Caco-2 (cell line): ENCODE measurements at regions not wholly inside any gene's neighbourhood (a gene's known extent, or its start where the extent isn't known, plus 50 kb on each side); places are given as distances from the start of the nearest gene placed in this dataset.

Experiments
- BruUV-seq: library from RNA; stranded (reverse); fragments of 400-500 nt; replicated peaks from 2 replicates; lab custom pipeline; 2021; lab: Mats Ljungman, UMichigan
- CTCF ChIA-PET: fragments of 300-600 bp; sonication (Branson Sonifier 250); formaldehyde crosslinking; loops from one replicate; lab custom pipeline; 2022; ENCODE audit warnings: antibody characterized with exemption; lab: Charles Lee
- POLR2A ChIA-PET: fragments of 300-600 bp; sonication (Branson Sonifier 250); formaldehyde crosslinking; loops from one replicate; lab custom pipeline; 2022; ENCODE audit warnings: antibody characterized with exemption; lab: Charles Lee
- DNase-seq, 2 experiments: peaks; one replicate each; pipeline versions ENCODE4 v3.0.0 to v3.0.0-alpha.2; 2020 to 2022
- H3K27me3 ChIP-seq: replicated peaks from 2 replicates; pipeline ENCODE4 v1.6.0; 2011; ENCODE audit warnings: low read length; ENCODE audit not compliant: control insufficient read depth, insufficient read depth
- H3K36me3 ChIP-seq: 2 replicates; pipeline ENCODE4 v1.5.1; 2011; ENCODE audit warnings: low read length; ENCODE audit not compliant: control insufficient read depth, insufficient read depth
- H3K4me1 ChIP-seq: fragments of 250-450 bp; sonication (Bioruptor Pico); 2 replicates; pipeline ENCODE4 v1.5.1; 2020; ENCODE audit warnings: mild to moderate bottlenecking
- H3K4me3 ChIP-seq: 2 replicates; pipeline ENCODE4 v1.5.1; 2011; ENCODE audit warnings: low read depth, mild to moderate bottlenecking, control low read depth, low read length
- H3K9me3 ChIP-seq: fragments of 250-450 bp; sonication (Bioruptor Pico); 2 replicates; pipeline ENCODE4 v1.5.1; 2020; ENCODE audit warnings: mild to moderate bottlenecking, moderate library complexity
- H3K27ac Mint-ChIP-seq: one replicate; pipeline ENCODE4 v1.8.0; 2022; ENCODE audit warnings: mixed read lengths; ENCODE audit not compliant: unreplicated experiment
- H3K27me3 Mint-ChIP-seq: one replicate; pipeline ENCODE4 v1.8.0; 2022; ENCODE audit warnings: mixed read lengths; ENCODE audit not compliant: insufficient read depth, unreplicated experiment
- H3K36me3 Mint-ChIP-seq: one replicate; pipeline ENCODE4 v1.8.0; 2022; ENCODE audit warnings: mild to moderate bottlenecking, mixed read lengths; ENCODE audit not compliant: insufficient read depth, unreplicated experiment
- H3K4me1 Mint-ChIP-seq: one replicate; pipeline ENCODE4 v1.8.0; 2022; ENCODE audit warnings: low read depth, mixed read lengths; ENCODE audit not compliant: unreplicated experiment
- H3K4me3 Mint-ChIP-seq: one replicate; pipeline ENCODE4 v1.8.0; 2022; ENCODE audit warnings: mild to moderate bottlenecking, moderate library complexity, mixed read lengths; ENCODE audit not compliant: unreplicated experiment
- H3K9me3 Mint-ChIP-seq: one replicate; pipeline ENCODE4 v1.8.0; 2022; ENCODE audit warnings: mixed read lengths; ENCODE audit not compliant: unreplicated experiment
- intact Hi-C: fragments of 100-400 bp; cut with micrococcal nuclease; formaldehyde crosslinking; loops from one replicate; pipeline ENCODE4 v1.10.0; 2022; ENCODE audit not compliant: unreplicated experiment
- TF ChIP-seq, protein P1 (sequence below), 2 experiments: fragments of 200-600 bp in 1 of 2; IDR thresholded peaks; 1 replicate in 1 of 2; 2 replicates in 1 of 2; pipeline versions ENCODE4 v1.5.1 to v1.8.0; 2011 to 2022; ENCODE audit warnings: antibody characterized with exemption in 1 of 2, control low read depth in 1 of 2, inconsistent platforms in 1 of 2, low read depth in 1 of 2, low read length in 1 of 2, mild to moderate bottlenecking in 1 of 2, moderate library complexity in 1 of 2; ENCODE audit not compliant: insufficient read depth in 1 of 2, severe bottlenecking in 1 of 2, unreplicated experiment in 1 of 2

DNA sequence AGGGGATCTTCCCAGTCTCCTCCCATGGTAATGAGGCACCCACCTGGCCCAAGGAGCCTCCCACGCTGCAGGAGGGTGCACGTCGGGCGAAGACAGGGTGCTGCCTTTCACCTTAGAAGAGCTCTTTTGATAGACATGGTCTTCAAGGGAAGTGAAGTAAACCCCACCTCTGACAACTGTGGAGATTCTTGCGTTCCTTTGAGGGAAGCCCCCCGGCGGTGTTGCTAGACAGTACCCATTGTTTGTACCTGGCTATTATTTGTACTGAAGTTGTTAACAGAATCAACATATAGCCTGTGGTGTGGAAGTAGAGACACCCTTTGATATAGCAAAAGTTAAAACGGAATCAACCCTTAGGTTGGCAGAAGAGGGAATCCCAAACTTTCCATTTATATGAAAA, 648.0 kb downstream of the GALR1 start:
- no peaks in the 10 kb centered on the region for H3K4me1 ChIP-seq
- no peaks in the 10 kb centered on the region for H3K4me1 Mint-ChIP-seq
- no peaks in the 10 kb centered on the region for H3K9me3 Mint-ChIP-seq
- H3K27me3 Mint-ChIP-seq: no peaks in the 10 kb centered on the region
- no peaks in the 10 kb centered on the region for H3K9me3 ChIP-seq
- no peaks in the 10 kb centered on the region for H3K27me3 ChIP-seq
- no peak overlapping the region for H3K4me3 Mint-ChIP-seq
- no peaks in the 10 kb centered on the region for H3K36me3 Mint-ChIP-seq
- ChIA-PET POLR2A (no interaction called here), CTCF (no interaction called here)
- no TSS peak for BruUV-seq
- no peak overlapping the region for H3K4me3 ChIP-seq
- no peaks in the 10 kb centered on the region for H3K36me3 ChIP-seq
- no peak overlapping the region for H3K27ac Mint-ChIP-seq
- TF ChIP-seq, protein P1, sequence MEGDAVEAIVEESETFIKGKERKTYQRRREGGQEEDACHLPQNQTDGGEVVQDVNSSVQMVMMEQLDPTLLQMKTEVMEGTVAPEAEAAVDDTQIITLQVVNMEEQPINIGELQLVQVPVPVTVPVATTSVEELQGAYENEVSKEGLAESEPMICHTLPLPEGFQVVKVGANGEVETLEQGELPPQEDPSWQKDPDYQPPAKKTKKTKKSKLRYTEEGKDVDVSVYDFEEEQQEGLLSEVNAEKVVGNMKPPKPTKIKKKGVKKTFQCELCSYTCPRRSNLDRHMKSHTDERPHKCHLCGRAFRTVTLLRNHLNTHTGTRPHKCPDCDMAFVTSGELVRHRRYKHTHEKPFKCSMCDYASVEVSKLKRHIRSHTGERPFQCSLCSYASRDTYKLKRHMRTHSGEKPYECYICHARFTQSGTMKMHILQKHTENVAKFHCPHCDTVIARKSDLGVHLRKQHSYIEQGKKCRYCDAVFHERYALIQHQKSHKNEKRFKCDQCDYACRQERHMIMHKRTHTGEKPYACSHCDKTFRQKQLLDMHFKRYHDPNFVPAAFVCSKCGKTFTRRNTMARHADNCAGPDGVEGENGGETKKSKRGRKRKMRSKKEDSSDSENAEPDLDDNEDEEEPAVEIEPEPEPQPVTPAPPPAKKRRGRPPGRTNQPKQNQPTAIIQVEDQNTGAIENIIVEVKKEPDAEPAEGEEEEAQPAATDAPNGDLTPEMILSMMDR (IDR thresholded peaks at IDR 0.05; ENCODE audit: insufficient read depth in 1 of 2, low read depth in 1 of 2, low read length in 1 of 2, severe bottlenecking in 1 of 2, unreplicated experiment in 1 of 2): no peak
- no peak for DNase-seq
- intact Hi-C loops: no loop called here

DNA sequence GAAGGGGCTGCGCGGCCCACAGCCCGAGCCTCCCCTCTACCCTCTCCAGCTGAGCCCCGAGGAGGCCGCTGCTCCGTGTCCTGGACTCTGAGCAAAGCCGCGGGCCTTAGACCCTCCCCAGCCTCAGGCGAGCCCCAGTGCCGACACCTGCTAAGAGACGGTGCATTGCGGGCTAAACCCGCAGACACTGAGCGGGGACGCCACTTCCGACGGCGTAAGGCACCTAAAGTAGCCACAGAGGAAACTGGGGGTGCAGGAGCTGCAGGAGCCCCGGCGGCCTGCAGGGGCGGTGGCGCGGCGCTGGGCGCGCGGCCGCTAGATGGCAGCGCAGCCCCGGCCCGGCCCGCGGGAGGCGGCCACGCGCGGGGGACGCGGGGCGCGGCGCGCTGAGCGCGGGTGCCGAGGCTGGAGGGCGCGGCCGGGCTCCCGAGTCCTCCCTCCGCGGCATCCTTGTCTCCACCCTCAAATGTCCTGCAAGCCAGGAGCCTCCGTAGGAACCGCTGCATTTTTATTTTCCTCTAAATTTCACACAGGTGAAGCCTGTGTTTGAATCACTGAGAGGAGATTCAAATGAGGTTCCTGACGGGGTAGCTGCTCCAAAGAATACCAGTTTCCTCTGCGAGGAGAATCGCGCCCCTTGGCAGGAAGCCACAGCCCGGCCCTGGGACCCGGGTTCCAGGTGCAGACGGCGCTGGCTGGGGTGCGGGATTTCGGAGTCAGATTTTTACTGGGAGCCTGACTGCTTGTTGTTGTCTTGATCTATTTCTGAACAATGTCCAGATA, 650.5 kb downstream of the GALR1 start:
- intact Hi-C loops: no loop called here
- TF ChIP-seq, protein P1 (IDR thresholded peaks at IDR 0.05; ENCODE audit: insufficient read depth in 1 of 2, low read depth in 1 of 2, low read length in 1 of 2, severe bottlenecking in 1 of 2, unreplicated experiment in 1 of 2): no peak
- Mint-ChIP-seq H3K4me3 (no peak overlapping the region), H3K36me3 (no peaks in the 10 kb centered on the region), H3K27ac (no peak overlapping the region), H3K27me3 (no peaks in the 10 kb centered on the region), H3K4me1 (no peaks in the 10 kb centered on the region), H3K9me3 (no peaks in the 10 kb centered on the region)
- no peaks in the 10 kb centered on the region for H3K4me1 ChIP-seq
- CTCF ChIA-PET: no interaction called here
- no peaks in the 10 kb centered on the region for H3K27me3 ChIP-seq
- H3K4me3 ChIP-seq: no peak overlapping the region
- BruUV-seq: no TSS peak
- POLR2A ChIA-PET: no interaction called here
- no peaks in the 10 kb centered on the region for H3K9me3 ChIP-seq
- DNase-seq: no peak
- H3K36me3 ChIP-seq: no peaks in the 10 kb centered on the region

GRCh38 chr18:77905011-77905410, 655.4 kb downstream of the GALR1 start:
- no peaks in the 10 kb centered on the region for H3K27me3 ChIP-seq

More at GRCh38 chr18:77905011-77905410, 655.4 kb downstream of the GALR1 start:
- Mint-ChIP-seq H3K4me3 (no peak overlapping the region), H3K4me1 (no peaks in the 10 kb centered on the region), H3K27me3 (no peaks in the 10 kb centered on the region), H3K9me3 (no peaks in the 10 kb centered on the region), H3K36me3 (no peaks in the 10 kb centered on the region), H3K27ac (no peak overlapping the region)
- intact Hi-C loops: no loop called here
- no peaks in the 10 kb centered on the region for H3K9me3 ChIP-seq
- no peak overlapping the region for H3K4me3 ChIP-seq
- H3K36me3 ChIP-seq: no peaks in the 10 kb centered on the region
- CTCF ChIA-PET: no interaction called here
- DNase-seq: no peak
- POLR2A ChIA-PET: no interaction called here
- no peaks in the 10 kb centered on the region for H3K4me1 ChIP-seq
- BruUV-seq: no TSS peak
- TF ChIP-seq, protein P1 (IDR thresholded peaks at IDR 0.05; ENCODE audit: insufficient read depth in 1 of 2, low read depth in 1 of 2, low read length in 1 of 2, severe bottlenecking in 1 of 2, unreplicated experiment in 1 of 2): no peak
